ENCODE measurements at regions not wholly inside any gene's neighbourhood (a gene's known extent, or its start where the extent isn't known, plus 50 kb on each side); places are given as distances from the start of the nearest gene placed in this dataset.
A peak's percentile ranks its signal among the peaks of the same experiment; 100 is the strongest.

DNA sequence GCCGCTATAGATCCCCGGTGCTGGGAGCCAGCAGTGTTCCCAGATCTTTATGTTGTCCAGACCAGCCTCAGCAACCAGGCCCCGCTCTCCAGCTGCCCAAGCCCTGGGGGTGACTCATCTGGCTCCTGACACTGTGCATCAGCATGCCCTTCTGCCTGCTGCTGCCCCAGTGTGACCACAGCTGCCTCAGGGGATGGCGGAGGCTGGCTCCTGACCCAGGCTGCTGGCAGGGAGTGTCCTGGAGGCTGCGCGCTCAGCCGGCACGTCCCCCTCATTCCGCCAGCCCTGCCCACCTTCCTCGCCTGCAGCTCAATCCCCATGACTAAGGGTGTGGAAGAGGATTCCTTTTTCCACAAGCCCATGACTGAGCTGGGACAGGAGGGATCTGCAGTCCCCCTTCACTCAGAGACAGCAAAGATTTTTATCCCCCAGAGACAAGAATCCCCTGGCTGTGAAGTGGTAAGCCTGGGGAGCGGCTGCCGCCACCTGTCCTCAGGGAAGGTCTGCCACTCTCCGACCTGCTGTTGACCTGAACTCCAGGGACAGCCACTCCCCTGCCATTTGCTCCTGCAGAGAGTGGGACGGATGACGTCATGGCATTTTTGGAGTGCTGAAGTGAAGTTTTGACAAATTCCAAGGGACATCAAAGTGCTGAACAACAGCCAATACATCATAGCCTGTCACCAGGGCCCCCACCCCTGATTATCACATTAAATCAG lies 182.8 kb upstream of the BMPER start:
- in situ Hi-C loops (cut with MboI), result no loop called here

More for the DNA sequence above, 182.8 kb upstream of the BMPER start:
- Histone ChIP-seq H3K4me2 (ENCODE audit: insufficient read depth, low read length) (no peak overlapping the region), H3K36me3 (ENCODE audit: control insufficient read depth, insufficient read depth, low read length) (no peaks in the 10 kb centered on the region), H3K9me3 (replicated peaks; ENCODE audit: control insufficient read depth, insufficient read depth, low read depth, low read length) (no peaks in the 10 kb centered on the region), H3K9me1 (ENCODE audit: control insufficient read depth, insufficient read depth, low read length) (no peaks in the 10 kb centered on the region), H3K4me3 (no peak overlapping the region), H3K79me2 (ENCODE audit: control insufficient read depth, insufficient read depth, low read length) (no peaks in the 10 kb centered on the region), H4K20me1 (replicated peaks; ENCODE audit: control insufficient read depth, insufficient read depth, low read length) (no peaks in the 10 kb centered on the region), H3K27me3 (ENCODE audit: control insufficient read depth in 2 of 2, insufficient read depth in 2 of 2, low read length in 2 of 2) (peaks cover 0 to 11% of the 10 kb centered on the region in 2 experiments; a peak in 1 of 5 replicates), H2AFZ (ENCODE audit: low read depth, low read length) (no peak overlapping the region), H3K9ac (ENCODE audit: insufficient read depth in 1 of 2, low read depth in 2 of 2, low read length in 2 of 2) (no peak overlapping the region), H3K4me1 (replicated peaks in 1 of 2; ENCODE audit: control insufficient read depth in 2 of 2, insufficient read depth in 2 of 2, low read length in 2 of 2) (no peaks in the 10 kb centered on the region), H3K27ac (ENCODE audit: extremely low read depth, low read depth, low read length) (no peak overlapping the region)
- ATAC-seq (no peak), DNase-seq (ENCODE audit: extremely low read depth in 1 of 4, low spot score in 3 of 4) (no peak), FAIRE-seq (no peak)
- BruUV-seq (replicated peaks), result no TSS peak
- intact Hi-C loops (cut with micrococcal nuclease), result no loop called here
- TF ChIP-seq, protein P1, sequence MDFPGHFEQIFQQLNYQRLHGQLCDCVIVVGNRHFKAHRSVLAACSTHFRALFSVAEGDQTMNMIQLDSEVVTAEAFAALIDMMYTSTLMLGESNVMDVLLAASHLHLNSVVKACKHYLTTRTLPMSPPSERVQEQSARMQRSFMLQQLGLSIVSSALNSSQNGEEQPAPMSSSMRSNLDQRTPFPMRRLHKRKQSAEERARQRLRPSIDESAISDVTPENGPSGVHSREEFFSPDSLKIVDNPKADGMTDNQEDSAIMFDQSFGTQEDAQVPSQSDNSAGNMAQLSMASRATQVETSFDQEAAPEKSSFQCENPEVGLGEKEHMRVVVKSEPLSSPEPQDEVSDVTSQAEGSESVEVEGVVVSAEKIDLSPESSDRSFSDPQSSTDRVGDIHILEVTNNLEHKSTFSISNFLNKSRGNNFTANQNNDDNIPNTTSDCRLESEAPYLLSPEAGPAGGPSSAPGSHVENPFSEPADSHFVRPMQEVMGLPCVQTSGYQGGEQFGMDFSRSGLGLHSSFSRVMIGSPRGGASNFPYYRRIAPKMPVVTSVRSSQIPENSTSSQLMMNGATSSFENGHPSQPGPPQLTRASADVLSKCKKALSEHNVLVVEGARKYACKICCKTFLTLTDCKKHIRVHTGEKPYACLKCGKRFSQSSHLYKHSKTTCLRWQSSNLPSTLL (IDR thresholded peaks at IDR 0.05), result no peak
- TF ChIP-seq CHD1 (IDR thresholded peaks at IDR 0.05; ENCODE audit: low read length), result no peak
- TF ChIP-seq, protein P2, sequence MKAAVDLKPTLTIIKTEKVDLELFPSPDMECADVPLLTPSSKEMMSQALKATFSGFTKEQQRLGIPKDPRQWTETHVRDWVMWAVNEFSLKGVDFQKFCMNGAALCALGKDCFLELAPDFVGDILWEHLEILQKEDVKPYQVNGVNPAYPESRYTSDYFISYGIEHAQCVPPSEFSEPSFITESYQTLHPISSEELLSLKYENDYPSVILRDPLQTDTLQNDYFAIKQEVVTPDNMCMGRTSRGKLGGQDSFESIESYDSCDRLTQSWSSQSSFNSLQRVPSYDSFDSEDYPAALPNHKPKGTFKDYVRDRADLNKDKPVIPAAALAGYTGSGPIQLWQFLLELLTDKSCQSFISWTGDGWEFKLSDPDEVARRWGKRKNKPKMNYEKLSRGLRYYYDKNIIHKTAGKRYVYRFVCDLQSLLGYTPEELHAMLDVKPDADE (conservative IDR thresholded peaks at IDR 0.05; ENCODE audit: control insufficient read depth, low read depth, low read length), result no peak
- TF ChIP-seq, protein P3, sequence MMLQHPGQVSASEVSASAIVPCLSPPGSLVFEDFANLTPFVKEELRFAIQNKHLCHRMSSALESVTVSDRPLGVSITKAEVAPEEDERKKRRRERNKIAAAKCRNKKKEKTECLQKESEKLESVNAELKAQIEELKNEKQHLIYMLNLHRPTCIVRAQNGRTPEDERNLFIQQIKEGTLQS (IDR thresholded peaks at IDR 0.05), result peak; percentile 54; the same call in 1 of the 2 replicates
- TF ChIP-seq, protein P3 (CRISPR knock-in tag; conservative IDR thresholded peaks at IDR 0.05), result no peak
- TF ChIP-seq HOXB6 (CRISPR knock-in tag; IDR thresholded peaks at IDR 0.05; ENCODE audit: borderline replicate concordance), result no peak
- peak; percentile 18; the same call in 1 of the 2 replicates for TF ChIP-seq ATF7 (IDR thresholded peaks at IDR 0.05)
- TF ChIP-seq, protein P4, sequence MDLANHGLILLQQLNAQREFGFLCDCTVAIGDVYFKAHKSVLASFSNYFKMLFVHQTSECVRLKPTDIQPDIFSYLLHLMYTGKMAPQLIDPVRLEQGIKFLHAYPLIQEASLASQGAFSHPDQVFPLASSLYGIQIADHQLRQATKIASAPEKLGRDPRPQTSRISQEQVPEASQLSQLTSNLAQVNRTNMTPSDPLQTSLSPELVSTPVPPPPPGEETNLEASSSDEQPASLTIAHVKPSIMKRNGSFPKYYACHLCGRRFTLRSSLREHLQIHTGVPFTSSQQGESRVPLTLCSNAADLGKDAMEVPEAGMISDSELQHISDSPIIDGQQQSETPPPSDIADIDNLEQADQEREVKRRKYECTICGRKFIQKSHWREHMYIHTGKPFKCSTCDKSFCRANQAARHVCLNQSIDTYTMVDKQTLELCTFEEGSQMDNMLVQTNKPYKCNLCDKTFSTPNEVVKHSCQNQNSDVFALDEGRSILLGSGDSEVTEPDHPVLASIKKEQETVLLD (IDR thresholded peaks at IDR 0.05), result no peak
- no peak for TF ChIP-seq ZNF282 (CRISPR knock-in tag; IDR thresholded peaks at IDR 0.05)
- no peak for TF ChIP-seq XRCC3 (IDR thresholded peaks at IDR 0.05)
- TF ChIP-seq CCAR2 (IDR thresholded peaks at IDR 0.05; ENCODE audit: low read depth, low read length), result no peak
- 0% methylated on average over 15 of the region's 15 CpGs for WGBS (ENCODE audit: insufficient coverage, low coverage, missing lambda C conversion rate)
- CTCF ChIA-PET (ENCODE audit: low intra/inter-chr PET ratio), result no interaction called here
- POLR2A ChIA-PET, result interaction anchor here (0.9 kb wide), 1 partner anchor 50 kb away, joined by 5 read pairs; no protein-coding TSS in a partner anchor
